Adipocyte (in vitro differentiated cells): ENCODE measurements at regions not wholly inside any gene's neighbourhood (a gene's known extent, or its start where the extent isn't known, plus 50 kb on each side); places are given as distances from the start of the nearest gene placed in this dataset.

Experiments
- DNase-seq: peaks from one replicate; pipeline ENCODE4 v3.0.0-alpha.2; 2015; ENCODE audit warnings: low read depth
- H3K27me3 ChIP-seq: replicated peaks from 2 replicates; pipeline ENCODE4 v1.7.0; 2013; ENCODE audit warnings: mild to moderate bottlenecking, low read length, moderate library complexity; ENCODE audit not compliant: control insufficient read depth, insufficient read depth
- H3K36me3 ChIP-seq: 2 replicates; pipeline ENCODE4 v1.7.0; 2013; ENCODE audit warnings: low read length, mild to moderate bottlenecking, moderate library complexity; ENCODE audit not compliant: control insufficient read depth, insufficient read depth, severe bottlenecking
- H3K4me1 ChIP-seq: 2 replicates; pipeline ENCODE4 v1.7.0; 2013; ENCODE audit warnings: mild to moderate bottlenecking, low read length, moderate library complexity; ENCODE audit not compliant: control insufficient read depth, insufficient read depth
- H3K4me3 ChIP-seq: 2 replicates; pipeline ENCODE4 v1.7.0; 2013; ENCODE audit warnings: mild to moderate bottlenecking, low read length, moderate library complexity
- H3K9ac ChIP-seq: 2 replicates; pipeline ENCODE4 v1.7.0; 2013; ENCODE audit warnings: mild to moderate bottlenecking, low read length, moderate library complexity
- H3K9me3 ChIP-seq: 2 replicates; pipeline ENCODE4 v1.7.0; 2013; ENCODE audit warnings: mild to moderate bottlenecking, low read length, moderate library complexity; ENCODE audit not compliant: control insufficient read depth

- Histone ChIP-seq H3K36me3 (no peaks in the 10 kb centered on the region), H3K4me3 (no peak overlapping the region), H3K9ac (no peak overlapping the region), H3K27me3 (no peaks in the 10 kb centered on the region), H3K9me3 (no peaks in the 10 kb centered on the region), H3K4me1 (peaks cover 14% of the 10 kb centered on the region)
- no peak for DNase-seq
Measured at GRCh38 chr1:212177542-212177941, 107.7 kb upstream of the PPP2R5A start.

DNA sequence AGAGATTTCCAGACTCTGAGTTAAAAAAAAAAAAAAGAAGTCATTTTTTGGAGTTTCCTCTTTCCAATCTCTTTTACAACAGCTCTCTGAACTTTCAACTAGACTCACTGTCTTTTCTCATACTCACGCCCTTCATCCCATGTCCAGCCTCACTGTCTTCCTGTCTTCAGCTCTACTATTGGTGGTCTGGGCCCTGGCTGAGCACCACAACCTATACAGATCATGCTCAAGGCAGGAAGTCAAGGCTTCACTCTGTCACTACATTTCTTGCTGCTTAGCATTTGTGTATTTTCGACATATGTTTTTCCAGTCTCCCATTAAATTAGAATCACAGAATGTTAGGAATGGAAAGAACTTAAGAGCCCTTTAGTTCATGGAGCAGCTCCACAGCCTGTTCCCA, 106.4 kb upstream of the PPP2R5A start:
- Histone ChIP-seq H3K4me3 (no peak overlapping the region), H3K36me3 (no peaks in the 10 kb centered on the region), H3K9ac (no peak overlapping the region), H3K27me3 (no peaks in the 10 kb centered on the region), H3K4me1 (peaks cover 14% of the 10 kb centered on the region), H3K9me3 (no peaks in the 10 kb centered on the region)
- no peak for DNase-seq

DNA sequence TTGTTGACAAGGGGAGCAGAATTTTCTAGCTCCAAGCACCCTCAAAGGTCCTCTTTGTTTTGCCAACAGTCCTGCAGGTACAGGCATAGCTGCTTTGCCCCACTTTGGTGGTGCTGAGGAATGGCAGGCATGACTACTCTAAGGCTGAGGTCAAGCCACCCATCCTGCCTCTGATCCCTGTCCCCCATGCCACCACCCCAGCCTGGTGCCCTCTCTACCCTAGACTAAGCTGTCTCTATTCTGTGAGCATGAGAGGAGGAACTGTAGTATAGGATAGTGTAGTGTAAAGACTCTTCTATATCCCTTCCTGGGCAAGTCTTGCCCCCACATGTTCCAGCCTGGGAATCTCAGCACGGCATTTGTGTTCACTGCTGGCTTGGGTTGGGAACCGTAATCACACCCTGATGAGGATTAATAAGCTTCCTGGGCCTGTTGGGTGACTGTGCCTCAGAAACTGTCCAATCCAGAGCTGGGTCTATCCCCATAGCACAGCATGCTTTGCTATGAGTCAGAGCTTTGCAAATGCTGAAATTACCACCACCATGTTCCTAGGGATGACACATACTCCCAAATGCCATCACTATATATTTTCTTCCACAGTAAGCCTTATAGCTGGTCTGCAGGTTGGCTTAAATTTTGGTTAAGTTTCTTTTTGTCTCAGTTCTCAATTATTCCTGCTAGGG, 105.7 kb upstream of the PPP2R5A start:
- peaks cover 14% of the 10 kb centered on the region for H3K4me1 ChIP-seq
- H3K9ac ChIP-seq, result no peak overlapping the region
- no peak overlapping the region for H3K4me3 ChIP-seq
- no peaks in the 10 kb centered on the region for H3K27me3 ChIP-seq
- peak; percentile 66 for DNase-seq
- H3K9me3 ChIP-seq, result no peaks in the 10 kb centered on the region
- no peaks in the 10 kb centered on the region for H3K36me3 ChIP-seq

GRCh38 chr1:212181015-212181882, 104.0 kb upstream of the PPP2R5A start:
- no peaks in the 10 kb centered on the region for H3K36me3 ChIP-seq
- no peak overlapping the region for H3K4me3 ChIP-seq
- peaks cover 14% of the 10 kb centered on the region for H3K4me1 ChIP-seq
- no peak overlapping the region for H3K9ac ChIP-seq
- H3K27me3 ChIP-seq, result no peaks in the 10 kb centered on the region
- no peak for DNase-seq
- H3K9me3 ChIP-seq, result no peaks in the 10 kb centered on the region

GRCh38 chr1:212182171-212182570, 103.0 kb upstream of the PPP2R5A start:
- H3K27me3 ChIP-seq, result no peaks in the 10 kb centered on the region
- H3K9me3 ChIP-seq, result no peaks in the 10 kb centered on the region
- DNase-seq, result no peak
- H3K4me1 ChIP-seq, result peaks cover 14% of the 10 kb centered on the region
- no peak overlapping the region for H3K4me3 ChIP-seq
- H3K36me3 ChIP-seq, result no peaks in the 10 kb centered on the region
- no peak overlapping the region for H3K9ac ChIP-seq

DNA sequence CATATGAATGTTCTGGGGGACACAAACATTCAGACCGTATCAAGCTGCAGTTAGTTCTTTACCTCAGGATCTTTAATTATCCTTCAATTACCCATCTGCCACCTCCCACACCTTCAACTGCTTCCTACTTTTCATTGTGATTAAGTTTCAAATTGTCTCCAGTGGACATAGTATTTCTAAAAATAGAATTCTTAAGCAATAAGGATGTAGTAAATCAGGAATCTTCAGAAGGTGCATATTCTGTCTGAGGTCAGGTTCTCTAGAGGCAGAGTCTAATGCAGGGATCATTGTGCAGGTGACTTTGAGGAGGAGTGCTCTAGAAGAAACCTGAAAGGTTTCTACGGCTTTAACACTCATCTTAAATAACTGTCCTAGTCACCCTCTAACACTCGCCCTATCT, 102.6 kb upstream of the PPP2R5A start:
- H3K4me3 ChIP-seq, result no peak overlapping the region
- no peaks in the 10 kb centered on the region for H3K36me3 ChIP-seq
- no peak for DNase-seq
- peaks cover 14% of the 10 kb centered on the region for H3K4me1 ChIP-seq
- no peaks in the 10 kb centered on the region for H3K27me3 ChIP-seq
- no peaks in the 10 kb centered on the region for H3K9me3 ChIP-seq
- no peak overlapping the region for H3K9ac ChIP-seq

DNA sequence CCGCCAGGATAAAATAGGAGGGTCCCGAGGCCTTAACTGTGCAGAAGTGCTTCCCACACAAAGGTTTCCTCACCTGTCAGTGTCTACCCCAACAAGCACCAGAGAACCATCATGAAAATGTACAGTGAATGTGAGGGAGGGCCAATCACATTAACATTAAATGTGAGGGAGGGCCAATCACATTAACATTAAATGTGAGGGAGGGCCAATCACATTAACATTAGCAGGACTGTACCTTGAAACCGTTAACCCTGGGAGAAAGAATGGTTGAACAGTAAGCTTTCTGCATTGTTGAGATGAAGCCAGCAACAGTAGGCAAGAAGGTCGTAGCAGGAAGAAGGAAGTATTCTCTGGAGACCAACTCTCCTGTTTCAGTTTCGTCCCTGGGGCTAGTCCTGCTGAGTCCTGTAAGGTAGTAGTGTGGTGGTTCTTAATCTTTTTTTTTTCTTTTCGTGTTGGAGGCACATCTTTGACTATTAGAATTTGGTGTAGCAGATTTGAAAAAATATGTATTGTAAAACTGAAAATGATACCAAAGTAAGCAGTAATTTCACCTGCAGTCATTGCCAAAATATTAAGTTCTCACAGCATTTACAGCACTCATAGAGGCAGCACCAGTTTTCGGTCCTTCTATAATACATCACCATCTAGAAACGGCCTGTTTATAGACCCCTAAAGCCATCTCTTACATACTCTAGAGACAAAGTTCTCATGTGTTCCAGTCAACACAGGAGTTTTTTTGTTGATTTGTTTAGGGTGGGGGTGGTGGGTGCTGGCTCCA, 98.6 kb upstream of the PPP2R5A start:
- no peak overlapping the region for H3K4me3 ChIP-seq

GRCh38 chr1:212188599-212189351, 96.4 kb upstream of the PPP2R5A start:
- H3K4me1 ChIP-seq, result no peaks in the 10 kb centered on the region
- H3K9me3 ChIP-seq, result no peaks in the 10 kb centered on the region
- H3K9ac ChIP-seq, result no peak overlapping the region
- H3K4me3 ChIP-seq, result no peak overlapping the region
- DNase-seq, result no peak
- no peaks in the 10 kb centered on the region for H3K36me3 ChIP-seq
- H3K27me3 ChIP-seq, result no peaks in the 10 kb centered on the region

More for the DNA sequence above, 98.6 kb upstream of the PPP2R5A start:
- H3K4me1 ChIP-seq, result no peaks in the 10 kb centered on the region
- H3K9me3 ChIP-seq, result no peaks in the 10 kb centered on the region
- H3K27me3 ChIP-seq, result no peaks in the 10 kb centered on the region
- DNase-seq, result no peak
- H3K36me3 ChIP-seq, result no peaks in the 10 kb centered on the region
- no peak overlapping the region for H3K9ac ChIP-seq

GRCh38 chr1:212189352-212189738, 95.9 kb upstream of the PPP2R5A start:
- Histone ChIP-seq H3K36me3 (no peaks in the 10 kb centered on the region), H3K9ac (no peak overlapping the region), H3K27me3 (no peaks in the 10 kb centered on the region), H3K9me3 (no peaks in the 10 kb centered on the region), H3K4me1 (no peaks in the 10 kb centered on the region), H3K4me3 (no peak overlapping the region)
- no peak for DNase-seq

GRCh38 chr1:212190169-212190568, 95.0 kb upstream of the PPP2R5A start:
- H3K4me1 ChIP-seq, result no peaks in the 10 kb centered on the region
- no peak for DNase-seq
- H3K9ac ChIP-seq, result no peak overlapping the region
- no peaks in the 10 kb centered on the region for H3K36me3 ChIP-seq
- no peaks in the 10 kb centered on the region for H3K27me3 ChIP-seq
- H3K9me3 ChIP-seq, result no peaks in the 10 kb centered on the region
- H3K4me3 ChIP-seq, result no peak overlapping the region
